ENCODE measurements at regions not wholly inside any gene's neighbourhood (a gene's known extent, or its start where the extent isn't known, plus 50 kb on each side); places are given as distances from the start of the nearest gene placed in this dataset.

GRCh38 chr1:5349526-5349925, 642.7 kb downstream of the NPHP4 start:
- intact Hi-C loops (cut with micrococcal nuclease): no loop called here

- intact Hi-C loops (cut with micrococcal nuclease): no loop called here
These were observed 643.3 kb downstream of the NPHP4 start for GRCh38 chr1:5348732-5349465.

- intact Hi-C loops (cut with micrococcal nuclease): no loop called here
These were observed 644.5 kb downstream of the NPHP4 start for GRCh38 chr1:5347726-5348125.

- intact Hi-C loops (cut with micrococcal nuclease): no loop called here
These were observed 646.7 kb downstream of the NPHP4 start for GRCh38 chr1:5345556-5345955.

GRCh38 chr1:5343256-5344020, 648.8 kb downstream of the NPHP4 start:
- intact Hi-C loops (cut with micrococcal nuclease): no loop called here

- intact Hi-C loops (cut with micrococcal nuclease): no loop called here
These were observed 649.4 kb downstream of the NPHP4 start for GRCh38 chr1:5342830-5343229.

GRCh38 chr1:5342172-5342571, 650.1 kb downstream of the NPHP4 start:
- intact Hi-C loops (cut with micrococcal nuclease): no loop called here

- intact Hi-C loops (cut with micrococcal nuclease): no loop called here
These were observed 650.8 kb downstream of the NPHP4 start for GRCh38 chr1:5341471-5341870.

GRCh38 chr1:5340560-5341130, 651.6 kb downstream of the NPHP4 start:
- intact Hi-C loops (cut with micrococcal nuclease): no loop called here

GRCh38 chr1:5338466-5338865, 653.8 kb downstream of the NPHP4 start:
- intact Hi-C loops (cut with micrococcal nuclease): no loop called here

GRCh38 chr1:5333291-5333690, 658.9 kb downstream of the NPHP4 start:
- intact Hi-C loops (cut with micrococcal nuclease): no loop called here

- intact Hi-C loops (cut with micrococcal nuclease): no loop called here
These were observed 661.1 kb downstream of the NPHP4 start for GRCh38 chr1:5331101-5331500.

GRCh38 chr1:5329068-5329739, 663.0 kb downstream of the NPHP4 start:
- intact Hi-C loops (cut with micrococcal nuclease): no loop called here

GRCh38 chr1:5324883-5325282, 667.3 kb downstream of the NPHP4 start:
- intact Hi-C loops (cut with micrococcal nuclease): no loop called here

- intact Hi-C loops (cut with micrococcal nuclease): no loop called here
These were observed 663.9 kb downstream of the AJAP1 start for GRCh38 chr1:5318143-5318816.

GRCh38 chr1:5317391-5317790, 663.0 kb downstream of the AJAP1 start:
- intact Hi-C loops (cut with micrococcal nuclease): no loop called here

GRCh38 chr1:5312862-5313261, 658.5 kb downstream of the AJAP1 start:
- intact Hi-C loops (cut with micrococcal nuclease): no loop called here

- intact Hi-C loops (cut with micrococcal nuclease): no loop called here
These were observed 657.9 kb downstream of the AJAP1 start for GRCh38 chr1:5312293-5312674.

- intact Hi-C loops (cut with micrococcal nuclease): no loop called here
These were observed 657.4 kb downstream of the AJAP1 start for GRCh38 chr1:5311634-5312292.

- intact Hi-C loops (cut with micrococcal nuclease): no loop called here
These were observed 656.7 kb downstream of the AJAP1 start for GRCh38 chr1:5311147-5311546.

GRCh38 chr1:5308249-5308648, 653.8 kb downstream of the AJAP1 start:
- intact Hi-C loops (cut with micrococcal nuclease): no loop called here
